Tibial nerve (tissue), 3 donors: ENCODE measurements at regions not wholly inside any gene's neighbourhood (a gene's known extent, or its start where the extent isn't known, plus 50 kb on each side); places are given as distances from the start of the nearest gene placed in this dataset.

Source experiments
- CTCF ChIP-seq, 5 experiments: fragments of 200-600 bp in 3 of 5; fragments of 450-650 bp in 2 of 5; sonication (generic) in 3 of 5; IDR thresholded peaks; one replicate each; pipeline ENCODE4 v1.5.1; 2016 to 2019; ENCODE audit warnings: antibody characterized with exemption in 5 of 5, mild to moderate bottlenecking in 3 of 5, moderate library complexity in 2 of 5
- POLR2A ChIP-seq, 2 donors: fragments of 450-650 bp; IDR thresholded peaks; one replicate each; pipeline ENCODE4 v1.6.1; 2017; ENCODE audit warnings: antibody characterized with exemption in 2 of 2, mild to moderate bottlenecking in 2 of 2, moderate library complexity in 2 of 2

GRCh38 chr10:88103576-88103975 is 240.2 kb downstream of the PTEN start:
- TF ChIP-seq CTCF (IDR thresholded peaks at IDR 0.05), result no peak
- TF ChIP-seq POLR2A (IDR thresholded peaks at IDR 0.05), result no peak
